ENCODE measurements at regions not wholly inside any gene's neighbourhood (a gene's known extent, or its start where the extent isn't known, plus 50 kb on each side); places are given as distances from the start of the nearest gene placed in this dataset.

- Histone ChIP-seq H3K4me3 (ENCODE audit: low read depth, low read length) (no peak overlapping the region), H3K27me3 (ENCODE audit: control insufficient read depth, insufficient read depth, low read length) (no peaks in the 10 kb centered on the region), H3K36me3 (ENCODE audit: control insufficient read depth, insufficient read depth, low read length) (no peaks in the 10 kb centered on the region)
- TF ChIP-seq CTCF (IDR thresholded peaks at IDR 0.05; ENCODE audit: insufficient read depth, low read depth, low read length): no peak
- ChIA-PET POLR2A (interaction anchor here (0.6 kb wide), 1 partner anchor 946 kb away, joined by 4 read pairs; no protein-coding TSS in a partner anchor), CTCF (interaction anchor here (1.3 kb wide), 1 partner anchor 79 kb away, joined by 3 read pairs; no protein-coding TSS in a partner anchor)
- DNase-seq (ENCODE audit: low read depth): no peak
These were observed 127.5 kb upstream of the CTAGE1 start for GRCh38 chr18:22545066-22545760.

- POLR2A ChIA-PET: interaction anchor here (0.7 kb wide), 1 partner anchor 44 kb away, joined by 4 read pairs; no protein-coding TSS in a partner anchor
- no peaks in the 10 kb centered on the region for H3K36me3 ChIP-seq (ENCODE audit: control insufficient read depth, insufficient read depth, low read length)
- TF ChIP-seq CTCF (IDR thresholded peaks at IDR 0.05; ENCODE audit: insufficient read depth, low read depth, low read length): no peak
- DNase-seq (ENCODE audit: low read depth): no peak
- no peaks in the 10 kb centered on the region for H3K27me3 ChIP-seq (ENCODE audit: control insufficient read depth, insufficient read depth, low read length)
- CTCF ChIA-PET: no interaction called here
- H3K4me3 ChIP-seq (ENCODE audit: low read depth, low read length): no peak overlapping the region
These were observed 129.3 kb upstream of the CTAGE1 start for GRCh38 chr18:22546905-22547570.

DNA sequence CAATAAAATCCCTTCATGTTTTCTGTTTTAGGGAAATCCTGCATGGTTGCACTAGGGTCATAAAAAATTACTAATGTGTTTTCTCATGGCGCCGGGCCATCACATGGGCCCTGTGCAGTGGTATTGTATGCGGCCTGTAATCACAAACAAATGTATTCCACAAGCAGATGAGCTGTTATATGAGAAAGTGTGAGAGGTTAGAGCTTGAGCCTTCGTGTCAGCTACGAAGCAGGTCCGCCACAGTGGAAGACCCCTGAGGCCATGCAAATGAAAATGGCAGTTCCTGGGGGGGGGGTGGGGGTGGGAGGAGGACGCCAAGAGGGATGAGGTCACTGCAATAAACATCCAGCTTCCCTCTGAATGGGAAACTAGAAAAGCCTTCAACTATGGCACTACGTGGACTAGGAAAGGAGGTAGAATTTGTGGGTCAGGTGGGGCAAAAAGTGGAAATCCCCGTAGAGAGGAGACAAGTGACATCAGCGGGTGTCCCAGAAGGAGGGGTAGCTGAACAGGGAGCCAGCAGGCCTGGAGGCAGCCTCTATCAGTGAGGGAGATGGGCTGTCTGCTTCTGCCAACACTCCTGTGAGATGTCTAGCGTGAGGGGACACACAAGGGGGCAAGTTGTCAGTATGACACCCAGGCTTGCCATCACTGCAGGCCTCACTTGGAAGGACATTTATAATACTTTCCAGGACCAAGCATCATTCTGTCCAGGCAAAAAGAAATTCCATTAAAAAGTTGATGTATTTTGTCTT is 130.3 kb upstream of the CTAGE1 start:
- no peak for TF ChIP-seq CTCF (IDR thresholded peaks at IDR 0.05; ENCODE audit: insufficient read depth, low read depth, low read length)
- ChIA-PET POLR2A (interaction anchor here (0.7 kb wide), 1 partner anchor 44 kb away, joined by 4 read pairs; no protein-coding TSS in a partner anchor), CTCF (no interaction called here)
- peak; percentile 82 for DNase-seq (ENCODE audit: low read depth)
- Histone ChIP-seq H3K36me3 (ENCODE audit: control insufficient read depth, insufficient read depth, low read length) (no peaks in the 10 kb centered on the region), H3K27me3 (ENCODE audit: control insufficient read depth, insufficient read depth, low read length) (no peaks in the 10 kb centered on the region), H3K4me3 (ENCODE audit: low read depth, low read length) (no peak overlapping the region)

- CTCF ChIA-PET: no interaction called here
- POLR2A ChIA-PET: no interaction called here
- H3K4me3 ChIP-seq (ENCODE audit: low read depth, low read length): no peak overlapping the region
- no peaks in the 10 kb centered on the region for H3K36me3 ChIP-seq (ENCODE audit: control insufficient read depth, insufficient read depth, low read length)
- DNase-seq (ENCODE audit: low read depth): no peak
- H3K27me3 ChIP-seq (ENCODE audit: control insufficient read depth, insufficient read depth, low read length): no peaks in the 10 kb centered on the region
- TF ChIP-seq CTCF (IDR thresholded peaks at IDR 0.05; ENCODE audit: insufficient read depth, low read depth, low read length): no peak
These were observed 131.7 kb upstream of the CTAGE1 start for GRCh38 chr18:22549260-22549937.
